HG03432 (cell line): ENCODE measurements at regions not wholly inside any gene's neighbourhood (a gene's known extent, or its start where the extent isn't known, plus 50 kb on each side); places are given as distances from the start of the nearest gene placed in this dataset.

Experiments
- ATAC-seq: cut with Tn5 transposase; IDR thresholded peaks from one replicate; pipeline ENCODE4 v1.9.1; 2021; ENCODE audit warnings: mild to moderate bottlenecking, moderate library complexity; ENCODE audit not compliant: unreplicated experiment

DNA sequence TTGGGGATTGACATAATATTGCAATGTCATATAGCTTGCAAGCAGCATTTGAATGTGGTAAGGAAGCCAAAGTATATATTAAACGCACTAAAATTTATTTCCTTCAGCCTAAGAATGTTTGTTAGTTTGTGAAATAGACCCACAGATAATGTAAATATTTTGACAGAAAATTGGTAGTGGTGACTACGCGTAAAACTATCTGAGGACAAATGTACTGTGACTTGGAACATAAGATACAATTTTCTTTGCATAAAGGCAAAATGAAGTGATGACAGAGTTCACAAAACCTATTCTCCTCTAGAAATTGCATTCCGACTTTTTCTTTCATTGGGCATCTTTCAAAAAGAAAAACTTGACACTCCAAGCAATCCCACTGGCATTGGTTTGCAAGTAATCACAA is 411.1 kb upstream of the LRATD1 start:
- ATAC-seq, result no peak

DNA sequence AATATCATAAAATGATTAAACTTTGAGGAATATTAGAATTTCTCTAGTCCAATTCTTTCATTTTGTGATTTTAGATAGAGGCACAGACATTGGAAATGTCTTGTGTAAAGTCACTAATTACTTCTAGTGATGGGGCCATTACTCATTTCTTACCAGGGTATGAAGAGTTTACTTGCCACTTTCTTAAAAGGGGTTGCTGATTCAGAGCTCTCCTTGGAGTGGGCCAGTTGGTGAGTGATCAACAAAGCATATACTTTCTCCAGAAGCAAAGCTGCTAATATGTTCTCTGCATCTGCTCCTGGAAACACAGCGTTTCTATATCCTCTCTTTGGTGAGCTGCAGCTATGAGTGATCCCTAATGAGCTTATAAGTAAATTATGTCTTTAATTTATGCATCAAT is 408.9 kb upstream of the LRATD1 start:
- no peak for ATAC-seq

DNA sequence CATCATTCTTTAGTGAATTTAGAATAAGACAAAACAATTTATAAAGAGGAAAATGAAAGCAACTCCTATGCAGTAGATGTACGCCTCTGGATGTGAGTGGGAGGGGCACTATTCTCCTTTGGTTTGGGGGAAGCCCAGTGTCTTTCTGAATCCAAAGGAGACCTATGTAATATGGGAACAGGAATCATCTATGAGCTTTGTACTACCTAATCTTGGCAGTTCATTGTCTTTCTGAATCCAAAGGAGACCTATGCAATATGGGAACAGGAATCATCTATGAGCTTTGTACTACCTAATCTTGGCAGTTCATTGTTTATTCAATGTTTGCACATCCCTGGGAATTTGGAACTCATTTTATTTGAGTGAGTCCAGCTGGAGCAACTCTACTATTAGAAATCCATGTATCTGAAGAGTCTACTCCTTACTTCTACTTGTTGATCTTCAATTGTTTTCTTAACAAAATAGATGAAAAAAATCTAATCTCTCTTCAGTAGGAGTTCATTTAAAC is 401.1 kb upstream of the LRATD1 start:
- no peak for ATAC-seq

DNA sequence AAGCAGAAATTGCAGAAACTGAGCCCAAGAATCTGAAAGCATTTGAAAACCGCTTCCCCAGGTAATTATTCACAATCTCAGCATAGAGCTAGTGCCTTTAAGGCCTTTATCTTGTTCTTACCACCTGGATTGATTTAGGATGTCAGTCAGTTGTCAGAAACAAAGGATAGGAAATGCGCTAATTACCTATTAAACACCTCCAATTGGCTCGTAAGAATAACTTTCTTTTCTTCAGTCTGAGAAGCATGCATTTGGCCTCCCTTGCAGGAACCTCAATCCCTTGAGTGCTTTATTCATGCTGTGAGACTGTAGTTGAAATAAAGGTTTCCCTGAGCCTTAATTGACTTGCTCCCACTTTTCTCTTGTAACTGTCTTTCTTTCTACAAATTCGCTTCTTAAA is 400.3 kb upstream of the LRATD1 start:
- ATAC-seq, result no peak

DNA sequence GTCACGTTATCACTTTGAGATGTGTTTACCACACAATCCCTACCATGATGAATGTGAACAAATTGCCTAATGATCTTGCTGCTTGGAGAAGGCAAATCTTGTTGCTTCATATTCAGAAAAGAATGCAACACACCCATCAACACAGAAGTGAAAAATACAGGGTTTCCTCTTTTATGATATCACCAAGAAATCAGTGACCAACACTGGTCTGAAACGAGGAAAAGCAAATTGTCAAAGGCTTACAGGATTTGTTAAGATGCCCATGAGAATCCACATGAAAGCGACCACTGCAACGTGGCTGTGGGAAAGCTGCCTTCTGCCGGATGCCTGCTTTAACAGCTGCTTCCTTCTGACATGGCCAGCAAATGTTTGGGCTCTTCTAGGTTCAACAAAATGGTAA is 397.6 kb upstream of the LRATD1 start:
- ATAC-seq, result no peak

DNA sequence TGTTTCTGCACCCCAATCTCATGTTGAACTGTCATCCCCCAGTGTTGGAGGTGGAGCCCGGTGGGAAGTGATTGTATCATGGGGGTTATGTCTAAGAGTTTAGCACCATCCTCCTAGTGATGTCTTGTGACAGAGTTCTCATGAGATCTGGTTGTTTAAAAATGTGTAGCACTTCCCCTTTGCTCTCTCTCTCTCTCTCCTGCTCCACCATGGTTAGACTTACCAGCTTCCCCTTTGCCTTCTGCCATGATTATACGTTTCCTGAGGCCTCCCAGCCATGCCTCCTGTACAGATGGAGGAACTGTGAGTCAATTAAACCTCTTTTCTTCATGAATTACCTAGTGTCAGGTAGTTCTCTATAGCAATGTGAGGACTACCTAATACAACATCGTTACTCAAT is 396.9 kb upstream of the LRATD1 start:
- no peak for ATAC-seq

DNA sequence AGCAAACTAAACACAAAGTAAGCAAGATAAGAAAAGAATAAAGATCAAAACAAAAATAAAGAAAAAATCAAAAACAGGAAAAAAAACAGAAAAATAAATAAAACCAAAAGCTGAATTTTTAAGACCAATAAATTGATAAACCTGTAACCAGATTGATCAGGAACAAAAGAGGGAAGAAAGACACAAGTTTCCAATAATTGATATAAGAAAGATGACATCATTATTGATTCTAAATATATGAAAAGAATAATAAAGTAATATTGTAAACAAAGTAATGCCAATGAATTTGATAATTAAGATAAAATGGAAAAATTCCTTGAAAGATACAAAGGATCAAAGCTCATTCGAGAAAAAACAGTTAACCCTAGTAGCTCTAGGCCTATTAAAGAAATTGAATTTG is 394.6 kb upstream of the LRATD1 start:
- ATAC-seq, result no peak

DNA sequence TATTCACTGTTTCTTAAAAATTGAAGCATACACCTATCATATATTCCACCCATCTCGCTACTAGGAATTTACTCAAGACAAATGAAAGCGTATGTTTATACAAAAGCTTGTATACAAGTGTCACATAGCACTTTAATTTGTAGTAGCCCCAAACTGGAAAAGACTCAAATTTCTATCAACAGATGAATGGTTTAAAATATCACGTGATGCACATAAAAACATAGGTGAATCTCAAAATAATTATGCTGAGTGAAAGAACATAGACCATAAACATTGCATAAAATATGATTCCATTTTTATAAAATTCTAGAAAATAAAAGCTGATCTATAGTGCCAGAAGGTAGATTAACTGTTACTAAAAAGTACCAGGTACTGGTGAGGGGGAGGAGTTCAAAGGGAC is 392.9 kb upstream of the LRATD1 start:
- no peak for ATAC-seq

DNA sequence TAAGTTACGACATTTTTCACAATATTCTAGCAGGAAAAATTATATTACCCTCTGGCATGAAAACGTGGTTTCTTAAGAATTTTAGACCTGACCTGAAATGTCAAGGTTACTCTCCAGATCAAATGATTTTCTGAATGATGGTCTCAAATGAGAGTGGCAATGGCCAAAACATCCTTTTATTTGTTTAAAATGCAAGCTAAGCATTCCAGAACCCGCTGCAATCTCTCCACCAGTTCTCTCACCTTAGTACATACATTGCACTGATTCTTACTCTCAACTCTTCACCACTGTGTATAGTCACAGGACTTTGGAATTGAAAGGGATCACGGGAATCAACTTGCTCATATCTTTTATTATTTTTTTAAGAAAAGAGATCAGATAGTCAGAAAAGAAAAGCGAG is 391.6 kb upstream of the LRATD1 start:
- ATAC-seq, result no peak

DNA sequence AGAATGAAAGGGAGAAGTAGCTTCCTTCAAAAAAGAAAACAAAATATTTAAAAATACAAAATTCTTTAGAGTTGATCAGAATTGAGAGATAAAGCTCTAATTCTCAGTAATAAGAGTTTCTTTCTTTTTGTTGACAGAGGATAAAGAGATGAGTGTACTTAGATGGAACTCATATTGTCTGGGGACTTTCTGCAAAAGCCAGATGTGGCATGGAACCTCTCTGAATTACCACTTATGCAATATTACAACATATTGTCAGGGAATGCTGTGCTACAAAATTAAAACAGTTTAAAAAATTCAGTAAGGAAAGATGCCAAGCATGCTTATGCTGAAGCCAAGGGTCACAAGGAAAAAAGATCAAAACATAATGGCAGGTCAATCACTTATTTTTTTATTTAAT is 386.6 kb upstream of the LRATD1 start:
- ATAC-seq, result no peak

DNA sequence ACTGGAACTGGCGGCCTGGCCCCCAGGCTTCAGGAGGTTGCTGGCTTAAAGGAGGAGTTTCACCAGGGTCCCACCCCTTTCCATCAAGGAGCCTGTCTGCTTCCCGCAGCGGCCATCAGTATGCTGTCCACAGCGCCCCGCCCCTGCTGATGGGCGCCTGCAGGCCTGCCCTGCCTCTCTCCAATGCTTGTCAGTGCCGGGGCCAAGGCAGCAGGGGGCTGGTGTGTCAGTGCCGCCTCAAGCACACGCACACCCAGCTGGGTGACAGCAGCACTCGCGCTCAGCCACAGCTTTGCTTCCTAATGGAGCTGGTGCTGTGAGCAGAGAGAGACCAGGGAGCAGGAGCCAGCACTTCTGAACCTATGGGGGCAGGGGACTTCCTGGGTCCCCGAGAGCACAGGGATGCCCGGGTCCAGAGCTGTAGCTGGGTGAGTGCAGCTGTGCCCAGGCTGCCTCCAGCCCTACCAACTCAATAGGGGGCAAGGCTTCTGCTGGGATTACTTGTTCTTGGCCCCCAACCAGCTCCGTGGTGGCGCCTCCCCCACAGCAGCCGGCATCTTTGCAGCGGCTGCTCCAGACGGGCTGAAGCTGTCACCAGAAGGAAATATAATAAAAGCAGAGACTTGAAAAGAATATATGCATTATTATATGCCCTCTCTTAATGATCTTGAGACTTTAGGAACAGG is 377.2 kb upstream of the LRATD1 start:
- ATAC-seq, result no peak

DNA sequence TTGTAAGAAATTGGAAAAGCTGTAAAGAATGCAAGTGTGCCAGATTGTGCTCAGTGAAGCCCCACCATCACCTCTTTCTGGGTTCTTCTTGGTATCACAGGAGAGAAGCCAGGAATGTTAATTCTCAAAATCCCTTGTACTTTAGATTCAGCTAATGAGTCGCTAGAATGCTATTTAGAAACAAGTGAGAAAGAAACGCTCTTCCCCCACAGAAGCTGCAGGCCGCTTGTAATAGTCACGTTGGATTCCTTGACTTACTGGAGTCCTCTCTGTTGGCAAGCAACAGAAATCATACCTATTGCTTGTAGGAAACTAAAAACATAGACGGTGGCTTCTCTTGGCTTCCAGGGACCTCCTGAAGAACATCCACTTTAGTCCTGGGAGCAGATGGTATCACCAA is 375.6 kb upstream of the LRATD1 start:
- no peak for ATAC-seq

DNA sequence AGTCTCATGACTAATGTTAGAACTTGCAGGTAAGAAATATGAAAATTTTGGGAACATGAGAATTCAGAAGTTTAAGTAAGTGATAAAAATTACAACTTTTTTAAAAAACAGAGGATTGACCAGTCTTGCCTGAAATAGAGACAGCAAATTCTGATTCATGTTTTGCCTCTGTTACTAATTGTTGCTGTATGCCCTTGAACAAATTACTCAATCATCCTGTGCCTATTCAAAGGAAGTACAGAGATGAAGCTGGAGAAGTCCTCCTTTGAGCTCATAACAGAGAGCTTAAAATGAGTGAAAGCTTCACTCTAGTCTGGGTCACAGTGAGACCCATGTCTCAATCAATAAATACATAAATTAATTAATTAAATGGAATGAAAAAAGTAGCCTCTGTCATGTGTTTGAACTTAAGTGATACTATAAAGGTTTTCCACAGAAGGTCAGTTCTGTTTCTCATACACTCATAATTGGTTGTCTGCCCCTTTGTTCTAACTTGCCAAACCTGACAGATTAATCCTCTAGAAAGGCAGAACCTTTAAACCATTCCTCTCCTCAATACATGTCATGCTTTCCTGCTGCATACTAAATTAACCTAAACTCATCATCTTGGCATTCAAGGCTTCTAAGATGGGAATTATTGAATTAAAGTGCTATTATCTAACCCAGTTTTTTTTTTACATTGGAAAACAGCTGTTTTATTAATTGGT is 374.6 kb upstream of the LRATD1 start:
- no peak for ATAC-seq

DNA sequence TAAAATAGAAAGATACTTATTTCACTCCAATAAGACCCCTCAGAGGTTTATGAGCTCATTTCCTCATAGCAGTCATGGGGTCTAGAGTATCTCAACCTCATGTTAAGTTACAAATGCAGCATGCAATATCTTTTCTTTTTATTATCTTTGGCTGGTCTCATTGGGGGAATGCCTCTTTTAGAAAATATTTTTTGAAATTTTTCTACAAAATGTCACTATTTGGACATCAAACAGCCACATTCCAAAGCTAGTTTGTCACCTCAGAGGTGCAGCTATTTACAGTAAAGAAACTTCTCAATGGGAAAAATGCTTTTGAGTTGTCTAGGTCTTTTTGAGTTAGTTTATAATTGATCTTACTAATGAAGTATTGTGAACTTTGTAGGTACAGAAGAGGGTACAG is 370.7 kb upstream of the LRATD1 start:
- ATAC-seq, result no peak

DNA sequence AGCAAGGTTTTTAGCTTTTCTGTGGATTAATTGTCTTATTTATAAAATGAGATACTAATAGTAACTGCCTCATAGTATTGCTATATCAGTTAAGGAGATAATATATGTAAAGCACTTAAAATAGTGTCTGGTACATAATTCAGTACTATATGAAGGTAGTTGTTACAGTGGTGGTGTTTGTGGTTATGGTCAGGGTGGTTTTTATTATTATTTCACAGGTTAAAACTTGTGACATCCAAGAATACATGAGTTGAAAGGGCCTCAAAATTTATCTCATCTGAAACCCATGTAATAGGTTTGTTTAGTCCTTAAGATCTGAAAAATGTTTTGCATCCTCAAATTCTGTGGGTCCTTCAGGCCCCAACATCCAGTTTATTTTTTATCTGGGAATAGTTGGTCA is 369.5 kb upstream of the LRATD1 start:
- no peak for ATAC-seq

DNA sequence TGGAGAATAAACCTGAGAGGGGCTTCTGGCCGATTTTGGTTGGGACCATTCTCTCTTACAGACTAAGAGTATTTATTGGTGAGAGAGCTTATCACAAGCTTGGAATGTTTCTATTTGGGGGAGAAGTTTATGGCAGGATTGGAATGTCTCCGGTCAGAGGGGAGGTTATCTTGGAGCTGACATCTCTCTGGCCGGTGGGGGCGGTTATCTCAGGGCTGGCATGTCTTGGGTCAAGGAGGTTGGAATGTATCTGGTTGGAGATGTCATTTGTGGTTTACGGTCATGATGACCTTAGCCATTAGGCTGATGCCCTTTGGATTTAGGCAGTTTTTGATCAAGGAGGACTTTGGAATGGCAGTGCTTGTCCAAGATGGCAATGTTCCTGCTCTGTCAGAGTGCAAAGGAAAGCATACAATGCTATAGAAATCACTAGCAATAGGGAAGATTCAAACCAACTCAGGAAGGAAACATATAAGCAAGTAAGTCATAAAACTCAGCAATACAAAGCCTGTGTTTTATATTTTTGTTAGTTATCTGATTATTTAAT is 362.4 kb upstream of the LRATD1 start:
- no peak for ATAC-seq

DNA sequence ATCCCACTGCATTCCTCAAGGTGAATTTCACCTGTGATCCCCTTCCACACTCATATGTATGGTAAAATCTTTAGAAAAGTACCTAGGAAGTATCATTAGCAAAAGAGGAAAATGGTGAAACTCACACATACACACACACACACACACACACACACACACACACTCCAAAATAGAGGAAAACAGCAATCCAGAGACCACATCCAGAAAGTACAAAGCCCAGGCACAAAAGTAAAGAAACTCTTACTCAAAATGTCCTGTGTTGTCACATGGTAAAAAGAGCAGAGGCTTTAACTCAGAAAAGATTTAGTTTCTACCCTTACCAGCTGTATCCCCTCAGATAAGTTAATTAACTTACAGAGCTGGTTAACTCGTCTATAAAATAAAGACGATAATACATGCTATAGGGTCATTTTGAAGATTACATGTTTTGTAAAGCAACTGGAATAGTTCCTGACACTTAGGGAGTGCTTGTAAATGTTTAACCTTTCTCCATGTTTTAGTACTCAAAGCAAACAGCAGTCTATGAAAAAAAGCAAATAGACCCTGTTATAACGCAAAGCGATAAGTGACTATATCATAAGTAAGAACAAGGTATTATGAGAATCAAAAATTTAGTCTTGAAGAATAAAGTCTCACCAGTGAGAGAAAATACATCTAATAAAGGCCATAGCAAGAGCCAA is 360.0 kb upstream of the LRATD1 start:
- no peak for ATAC-seq

DNA sequence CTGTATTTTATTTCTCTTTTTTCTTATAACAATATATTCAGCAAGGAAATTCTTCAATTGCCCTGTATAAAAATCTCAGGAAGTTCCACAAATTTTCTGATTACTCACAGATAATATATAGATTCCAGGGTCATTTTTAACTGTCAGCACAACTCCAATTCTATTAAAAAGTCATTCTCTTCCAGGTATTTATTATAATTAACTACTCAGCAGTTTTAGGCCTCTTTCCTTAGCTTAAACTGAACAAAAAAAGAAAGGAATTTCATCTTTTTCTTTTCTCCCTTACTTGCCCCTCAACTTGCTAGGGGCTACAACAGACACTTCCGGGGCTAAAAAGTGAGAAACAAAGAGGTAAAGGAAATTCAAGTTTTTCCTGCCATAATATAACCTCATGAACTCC is 358.9 kb upstream of the LRATD1 start:
- no peak for ATAC-seq

DNA sequence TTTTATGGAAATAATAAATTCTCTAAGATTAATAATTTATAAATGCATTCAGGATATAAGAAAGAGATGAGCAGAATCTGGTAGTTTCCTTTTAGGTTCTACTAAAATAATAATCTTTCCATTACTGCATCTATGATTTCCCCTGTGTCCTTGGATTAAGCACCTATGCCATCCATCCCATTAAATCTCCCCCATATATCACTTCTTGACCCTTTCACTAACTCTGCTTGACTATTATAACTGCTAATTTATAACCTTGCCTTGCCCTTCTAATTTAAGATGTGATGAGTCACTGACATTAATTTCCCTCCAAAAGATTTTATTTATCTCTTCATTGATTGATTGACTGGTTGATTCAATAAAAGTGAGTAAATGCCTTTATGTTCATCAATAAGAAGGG is 348.3 kb upstream of the LRATD1 start:
- no peak for ATAC-seq

DNA sequence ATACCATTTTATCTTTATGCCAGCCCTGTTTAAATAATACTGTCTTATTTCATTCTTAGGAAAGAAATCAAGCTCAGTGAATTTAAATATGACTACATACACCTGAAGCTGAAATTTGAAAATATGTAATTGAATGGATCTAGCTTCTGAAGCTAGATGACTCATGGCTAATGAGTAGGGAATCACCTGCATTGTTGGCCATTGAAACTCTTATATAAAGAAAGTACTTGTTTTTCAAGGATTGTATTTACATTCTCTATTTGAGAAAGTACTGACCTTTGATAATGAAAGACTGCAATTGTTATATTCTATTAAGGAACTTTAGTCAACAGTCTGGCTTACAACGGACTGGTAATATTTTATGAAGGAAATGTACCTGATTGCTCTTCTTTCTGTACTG is 346.7 kb upstream of the LRATD1 start:
- no peak for ATAC-seq

DNA sequence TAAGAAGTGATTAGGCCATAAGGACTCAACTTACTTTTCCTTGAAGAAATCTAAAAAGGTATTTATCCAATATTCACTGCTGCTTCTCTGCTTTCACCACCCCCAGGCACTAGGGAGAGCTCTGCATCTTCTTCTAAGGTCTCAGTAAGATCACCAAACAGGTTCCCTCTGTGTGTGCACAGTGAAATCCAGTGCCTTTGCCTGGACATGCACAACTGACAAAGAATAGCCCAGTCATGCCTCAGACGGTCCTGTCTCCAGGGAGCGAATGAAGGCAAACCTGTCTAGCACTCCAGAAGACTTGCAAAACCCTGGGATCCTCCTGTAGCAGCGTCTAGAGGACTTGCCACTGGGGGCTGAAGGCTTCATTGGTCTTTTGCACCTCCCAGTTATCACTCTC is 344.5 kb upstream of the LRATD1 start:
- peak; percentile 52 for ATAC-seq

DNA sequence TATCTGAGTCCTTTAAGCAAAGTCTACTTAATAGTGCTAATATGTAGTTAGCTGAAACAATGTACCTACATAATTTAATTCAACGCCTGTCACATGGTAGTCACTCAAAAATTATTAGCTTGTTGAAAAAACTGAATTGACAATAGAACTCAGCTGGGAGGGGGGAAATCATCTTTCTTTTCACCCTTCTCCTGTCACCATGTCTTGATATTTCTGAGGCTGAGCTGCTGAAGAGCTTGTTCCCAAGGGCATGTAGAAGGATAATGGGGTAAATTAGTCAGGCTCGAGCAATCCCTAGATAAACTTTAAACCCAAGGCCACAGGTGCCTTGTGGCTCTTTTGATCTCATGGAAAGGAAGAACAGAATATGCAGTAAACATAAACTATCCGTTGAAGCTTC is 339.6 kb upstream of the LRATD1 start:
- ATAC-seq, result no peak
